GM18511 (cell line): ENCODE measurements at regions not wholly inside any gene's neighbourhood (a gene's known extent, or its start where the extent isn't known, plus 50 kb on each side); places are given as distances from the start of the nearest gene placed in this dataset.
"Not testable (repeated sequence)": the region's sequence is repeated elsewhere in the genome, so short reads cannot be mapped to it uniquely, and the experiment has no call there.

Experiments used
- ATAC-seq: cut with Tn5 transposase; IDR thresholded peaks from one replicate; pipeline ENCODE4 v1.9.1; 2021; ENCODE audit warnings: mild to moderate bottlenecking, moderate library complexity; ENCODE audit not compliant: unreplicated experiment

- ATAC-seq = no peak
Measured at GRCh38 chrX:75873993-75874392, 88.9 kb upstream of the MAGEE2 start.

- ATAC-seq = no peak
Measured at GRCh38 chrX:75883446-75883845, 98.4 kb upstream of the MAGEE2 start.

GRCh38 chrX:75887833-75888232 lies 102.8 kb upstream of the MAGEE2 start:
- no peak for ATAC-seq

GRCh38 chrX:75892749-75893148 lies 107.7 kb upstream of the MAGEE2 start:
- ATAC-seq = no peak

- ATAC-seq = no peak
Measured at GRCh38 chrX:75893281-75893680, 108.2 kb upstream of the MAGEE2 start.

- ATAC-seq = no peak
Measured at GRCh38 chrX:75911716-75912115, 126.7 kb upstream of the MAGEE2 start.

- ATAC-seq = no peak
Measured at GRCh38 chrX:75957107-75957610, 172.1 kb upstream of the MAGEE2 start.

GRCh38 chrX:75961321-75961720 lies 176.3 kb upstream of the MAGEE2 start:
- ATAC-seq = not testable (repeated sequence)

GRCh38 chrX:75963774-75964173 lies 178.7 kb upstream of the MAGEE2 start:
- ATAC-seq = no peak

- no peak for ATAC-seq
Measured at GRCh38 chrX:75968293-75968692, 183.2 kb upstream of the MAGEE2 start.

- ATAC-seq = no peak
Measured at GRCh38 chrX:75986976-75987375, 185.9 kb upstream of the PBDC1 start.

- peak; percentile 78 for ATAC-seq
Measured at GRCh38 chrX:75989806-75990590, 182.9 kb upstream of the PBDC1 start.

- ATAC-seq = no peak
Measured at GRCh38 chrX:75997692-75998091, 175.2 kb upstream of the PBDC1 start.

GRCh38 chrX:76014321-76014720 lies 158.5 kb upstream of the PBDC1 start:
- ATAC-seq = no peak

GRCh38 chrX:76026292-76026691 lies 146.6 kb upstream of the PBDC1 start:
- no peak for ATAC-seq

- ATAC-seq = no peak
Measured at GRCh38 chrX:76026751-76027150, 146.1 kb upstream of the PBDC1 start.

GRCh38 chrX:76029385-76029784 lies 143.5 kb upstream of the PBDC1 start:
- ATAC-seq = no peak

- peak; percentile 66 for ATAC-seq
Measured at GRCh38 chrX:76064825-76065224, 108.0 kb upstream of the PBDC1 start.

- no peak for ATAC-seq
Measured at GRCh38 chrX:76076124-76076523, 96.7 kb upstream of the PBDC1 start.

GRCh38 chrX:76109654-76110053 lies 63.2 kb upstream of the PBDC1 start:
- no peak for ATAC-seq
